Activated CD8-positive, alpha-beta T cell treated with anti-CD3 and anti-CD28 coated beads, Interleukin-2, amount 10 ng/mL, durations not matched to agents 7 days and 5 days (primary cell): ENCODE measurements at regions not wholly inside any gene's neighbourhood (a gene's known extent, or its start where the extent isn't known, plus 50 kb on each side); places are given as distances from the start of the nearest gene placed in this dataset.

Experiments
- ATAC-seq: fragments of 150-1000 bp; cut with Tn5 transposase; one replicate; pipeline ENCODE4 v1.10.0; 2021; ENCODE audit warnings: moderate library complexity
- CTCF ChIA-PET: fragments of 350-600 bp; sonication (Branson Sonifier 250); formaldehyde crosslinking; loops from one replicate; lab custom pipeline; 2021; ENCODE audit warnings: antibody characterized with exemption; lab: Charles Lee
- POLR2A ChIA-PET: fragments of 350-600 bp; sonication (Branson Sonifier 250); formaldehyde crosslinking; loops from one replicate; lab custom pipeline; 2021; ENCODE audit warnings: antibody characterized with exemption; lab: Charles Lee
- DNase-seq: peaks from one replicate; pipeline ENCODE4 v3.0.0-alpha.2; 2020
- H3K27ac Mint-ChIP-seq: one replicate; pipeline ENCODE4 v1.8.0; 2021; ENCODE audit warnings: mild to moderate bottlenecking, mixed read lengths
- H3K27me3 Mint-ChIP-seq: one replicate; pipeline ENCODE4 v1.8.0; 2021; ENCODE audit warnings: low read depth, mixed read lengths
- H3K36me3 Mint-ChIP-seq: one replicate; pipeline ENCODE4 v1.8.0; 2021; ENCODE audit warnings: low read depth, mixed read lengths
- H3K4me1 Mint-ChIP-seq: one replicate; pipeline ENCODE4 v1.8.0; 2021; ENCODE audit warnings: low read depth, mixed read lengths
- H3K4me3 Mint-ChIP-seq: one replicate; pipeline ENCODE4 v1.8.0; 2021; ENCODE audit warnings: mild to moderate bottlenecking, mixed read lengths
- H3K9me3 Mint-ChIP-seq: one replicate; pipeline ENCODE4 v1.8.0; 2022; ENCODE audit warnings: mixed read lengths; ENCODE audit not compliant: insufficient read depth

GRCh38 chr2:60603533-60604190 is 50.2 kb upstream of the BCL11A start:
- Mint-ChIP-seq H3K27me3 (peaks cover under 1% of the 10 kb centered on the region), H3K36me3 (no peaks in the 10 kb centered on the region), H3K27ac (no peak overlapping the region), H3K4me1 (no peaks in the 10 kb centered on the region), H3K4me3 (no peak overlapping the region), H3K9me3 (no peaks in the 10 kb centered on the region)
- ATAC-seq (no peak), DNase-seq (no peak)
- CTCF ChIA-PET = no interaction called here
- POLR2A ChIA-PET = no interaction called here

GRCh38 chr2:60604486-60605064 is 51.1 kb upstream of the BCL11A start:
- ChIA-PET POLR2A (no interaction called here), CTCF (no interaction called here)
- H3K4me3 Mint-ChIP-seq = no peak overlapping the region
- H3K27ac Mint-ChIP-seq = no peak overlapping the region
- H3K27me3 Mint-ChIP-seq = peaks cover 6% of the 10 kb centered on the region
- ATAC-seq (no peak), DNase-seq (no peak)
- H3K36me3 Mint-ChIP-seq = no peaks in the 10 kb centered on the region
- H3K9me3 Mint-ChIP-seq = no peaks in the 10 kb centered on the region
- no peaks in the 10 kb centered on the region for H3K4me1 Mint-ChIP-seq

GRCh38 chr2:60605866-60606265 is 52.4 kb upstream of the BCL11A start:
- ATAC-seq = no peak
- H3K4me3 Mint-ChIP-seq = no peak overlapping the region
- POLR2A ChIA-PET = no interaction called here
- no peaks in the 10 kb centered on the region for H3K9me3 Mint-ChIP-seq
- H3K27ac Mint-ChIP-seq = no peak overlapping the region
- no peaks in the 10 kb centered on the region for H3K4me1 Mint-ChIP-seq
- DNase-seq = no peak
- H3K27me3 Mint-ChIP-seq = peaks cover 6% of the 10 kb centered on the region
- CTCF ChIA-PET = interaction anchor here (0.6 to 1.4 kb wide), 2 partner anchors 24 to 70 kb away, joined by 3 to 4 read pairs; no protein-coding TSS in a partner anchor
- H3K36me3 Mint-ChIP-seq = no peaks in the 10 kb centered on the region

GRCh38 chr2:60608679-60609078 is 55.2 kb upstream of the BCL11A start:
- DNase-seq (no peak), ATAC-seq (no peak)
- ChIA-PET POLR2A (no interaction called here), CTCF (no interaction called here)
- H3K9me3 Mint-ChIP-seq = no peaks in the 10 kb centered on the region
- no peak overlapping the region for H3K4me3 Mint-ChIP-seq
- H3K4me1 Mint-ChIP-seq = no peaks in the 10 kb centered on the region
- no peaks in the 10 kb centered on the region for H3K36me3 Mint-ChIP-seq
- H3K27me3 Mint-ChIP-seq = peaks cover 12% of the 10 kb centered on the region
- H3K27ac Mint-ChIP-seq = no peak overlapping the region

- Mint-ChIP-seq H3K27me3 (peaks cover 12% of the 10 kb centered on the region), H3K36me3 (no peaks in the 10 kb centered on the region), H3K4me3 (no peak overlapping the region), H3K9me3 (no peaks in the 10 kb centered on the region), H3K27ac (no peak overlapping the region), H3K4me1 (no peaks in the 10 kb centered on the region)
- no peak for ATAC-seq
- ChIA-PET POLR2A (no interaction called here), CTCF (no interaction called here)
- no peak for DNase-seq
Observed at GRCh38 chr2:60612033-60612432, 58.6 kb upstream of the BCL11A start.

GRCh38 chr2:60614319-60614718 is 60.9 kb upstream of the BCL11A start:
- ATAC-seq = no peak
- H3K27ac Mint-ChIP-seq = no peak overlapping the region

GRCh38 chr2:60621688-60622429 is 68.4 kb upstream of the BCL11A start:
- H3K36me3 Mint-ChIP-seq = no peaks in the 10 kb centered on the region
- no peak overlapping the region for H3K27ac Mint-ChIP-seq
- DNase-seq (no peak), ATAC-seq (no peak)
- no peaks in the 10 kb centered on the region for H3K4me1 Mint-ChIP-seq
- H3K4me3 Mint-ChIP-seq = no peak overlapping the region
- CTCF ChIA-PET = no interaction called here
- H3K27me3 Mint-ChIP-seq = peaks cover 23% of the 10 kb centered on the region
- POLR2A ChIA-PET = no interaction called here
- H3K9me3 Mint-ChIP-seq = no peaks in the 10 kb centered on the region

More at GRCh38 chr2:60614319-60614718, 60.9 kb upstream of the BCL11A start:
- CTCF ChIA-PET = no interaction called here
- H3K4me3 Mint-ChIP-seq = no peak overlapping the region
- no peaks in the 10 kb centered on the region for H3K9me3 Mint-ChIP-seq
- H3K36me3 Mint-ChIP-seq = no peaks in the 10 kb centered on the region
- POLR2A ChIA-PET = no interaction called here
- DNase-seq = no peak
- H3K4me1 Mint-ChIP-seq = no peaks in the 10 kb centered on the region
- H3K27me3 Mint-ChIP-seq = peaks cover 6% of the 10 kb centered on the region

- no peak for ATAC-seq
- DNase-seq = no peak
- Mint-ChIP-seq H3K4me1 (no peaks in the 10 kb centered on the region), H3K27me3 (peaks cover 31% of the 10 kb centered on the region), H3K36me3 (no peaks in the 10 kb centered on the region), H3K4me3 (no peak overlapping the region), H3K27ac (no peak overlapping the region), H3K9me3 (no peaks in the 10 kb centered on the region)
- POLR2A ChIA-PET = no interaction called here
- CTCF ChIA-PET = no interaction called here
Observed at GRCh38 chr2:60623040-60623439, 69.6 kb upstream of the BCL11A start.

- ChIA-PET POLR2A (no interaction called here), CTCF (no interaction called here)
Observed at GRCh38 chr2:60627412-60627811, 74.0 kb upstream of the BCL11A start.

GRCh38 chr2:60628026-60628425 is 74.6 kb upstream of the BCL11A start:
- CTCF ChIA-PET = interaction anchor here (1.4 kb wide), 2 partner anchors 15 to 46 kb away, joined by 4 to 5 read pairs; no protein-coding TSS in a partner anchor
- POLR2A ChIA-PET = no interaction called here
- H3K9me3 Mint-ChIP-seq = no peaks in the 10 kb centered on the region
- peaks cover 34% of the 10 kb centered on the region for H3K27me3 Mint-ChIP-seq
- no peaks in the 10 kb centered on the region for H3K36me3 Mint-ChIP-seq
- no peak overlapping the region for H3K4me3 Mint-ChIP-seq
- no peak overlapping the region for H3K27ac Mint-ChIP-seq
- ATAC-seq (no peak), DNase-seq (no peak)
- no peaks in the 10 kb centered on the region for H3K4me1 Mint-ChIP-seq

More at GRCh38 chr2:60627412-60627811, 74.0 kb upstream of the BCL11A start:
- DNase-seq (no peak), ATAC-seq (no peak)
- no peaks in the 10 kb centered on the region for H3K4me1 Mint-ChIP-seq
- peaks cover 35% of the 10 kb centered on the region for H3K27me3 Mint-ChIP-seq
- no peaks in the 10 kb centered on the region for H3K9me3 Mint-ChIP-seq
- H3K36me3 Mint-ChIP-seq = no peaks in the 10 kb centered on the region
- no peak overlapping the region for H3K4me3 Mint-ChIP-seq
- H3K27ac Mint-ChIP-seq = no peak overlapping the region

GRCh38 chr2:60628615-60629304 is 75.3 kb upstream of the BCL11A start:
- Mint-ChIP-seq H3K4me3 (no peak overlapping the region), H3K9me3 (no peaks in the 10 kb centered on the region), H3K27ac (no peak overlapping the region), H3K4me1 (no peaks in the 10 kb centered on the region), H3K36me3 (no peaks in the 10 kb centered on the region), H3K27me3 (peaks cover 31% of the 10 kb centered on the region)
- CTCF ChIA-PET = interaction anchor here (1.4 kb wide), 2 partner anchors 14 to 47 kb away, joined by 4 to 5 read pairs; no protein-coding TSS in a partner anchor
- ATAC-seq (no peak), DNase-seq (no peak)
- POLR2A ChIA-PET = no interaction called here

- CTCF ChIA-PET = interaction anchor here (1.4 kb wide), 2 partner anchors 14 to 47 kb away, joined by 4 to 5 read pairs; no protein-coding TSS in a partner anchor
- Mint-ChIP-seq H3K27me3 (peaks cover 30% of the 10 kb centered on the region), H3K4me1 (no peaks in the 10 kb centered on the region)
Observed at GRCh38 chr2:60629305-60629662, 75.8 kb upstream of the BCL11A start.

More at GRCh38 chr2:60629305-60629662, 75.8 kb upstream of the BCL11A start:
- Mint-ChIP-seq H3K9me3 (no peaks in the 10 kb centered on the region), H3K4me3 (no peak overlapping the region), H3K27ac (no peak overlapping the region), H3K36me3 (no peaks in the 10 kb centered on the region)
- POLR2A ChIA-PET = no interaction called here
- ATAC-seq (no peak), DNase-seq (no peak)
